Activated T-helper 9 cell treated with anti-CD3 and anti-CD28 coated beads, Interleukin-2, amount 50 U/mL, for 16 hours (primary cell): ENCODE measurements at regions not wholly inside any gene's neighbourhood (a gene's known extent, or its start where the extent isn't known, plus 50 kb on each side); places are given as distances from the start of the nearest gene placed in this dataset.

Source experiments
- DNase-seq: peaks from one replicate; pipeline ENCODE4 v3.0.0-alpha.2; 2020; ENCODE audit warnings: low read depth

DNA sequence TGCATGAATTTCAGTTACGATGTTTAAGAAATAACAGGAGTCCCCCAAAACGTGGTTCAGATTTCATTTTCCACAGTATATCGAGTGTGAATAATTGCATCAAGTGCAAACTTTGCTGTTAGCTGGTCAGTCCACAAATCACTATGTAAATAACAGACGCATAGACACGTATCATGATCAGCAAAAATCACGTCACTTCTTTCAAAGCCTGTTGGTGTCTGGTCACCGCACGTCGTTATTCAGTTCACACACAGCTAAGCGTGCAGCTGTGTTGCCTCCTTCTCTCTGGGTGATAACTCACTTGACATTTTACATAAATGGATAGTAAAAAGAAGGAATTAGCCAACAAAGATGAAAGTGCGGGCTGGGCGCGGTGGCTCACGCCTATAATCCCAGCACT lies 126.8 kb upstream of the MED13L start:
- DNase-seq, result no peak

DNA sequence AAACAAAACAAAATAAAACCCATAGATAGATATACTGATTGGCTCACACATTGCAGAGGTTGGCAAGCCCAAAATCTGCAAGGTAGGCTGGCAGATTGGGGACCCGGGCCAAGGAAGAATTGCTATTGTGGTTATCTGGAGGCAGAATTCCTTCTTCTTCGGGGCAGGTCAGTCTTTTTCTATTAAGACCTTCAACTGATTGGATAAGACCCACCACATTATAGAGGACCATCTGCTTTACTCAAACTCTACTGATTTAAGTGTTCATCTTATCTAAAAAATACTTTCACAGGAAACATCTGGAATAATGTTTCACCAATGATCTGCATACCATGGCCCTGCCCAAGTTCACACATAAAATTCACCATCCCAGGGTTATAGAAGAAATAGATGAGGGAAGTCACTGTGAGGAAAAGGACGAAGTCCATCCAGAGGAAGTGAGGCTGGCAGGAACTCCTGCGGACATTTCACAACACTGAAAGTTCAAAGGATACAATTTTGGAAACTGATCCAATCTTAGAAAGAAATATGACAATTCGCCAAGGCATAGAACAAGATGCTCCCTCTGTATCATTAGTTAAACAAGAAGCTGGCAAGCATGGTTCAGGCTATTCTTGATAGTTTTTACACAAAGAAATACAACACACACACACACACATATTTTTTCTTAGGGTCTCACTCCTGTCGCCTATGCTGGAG lies 127.6 kb upstream of the MED13L start:
- no peak for DNase-seq

DNA sequence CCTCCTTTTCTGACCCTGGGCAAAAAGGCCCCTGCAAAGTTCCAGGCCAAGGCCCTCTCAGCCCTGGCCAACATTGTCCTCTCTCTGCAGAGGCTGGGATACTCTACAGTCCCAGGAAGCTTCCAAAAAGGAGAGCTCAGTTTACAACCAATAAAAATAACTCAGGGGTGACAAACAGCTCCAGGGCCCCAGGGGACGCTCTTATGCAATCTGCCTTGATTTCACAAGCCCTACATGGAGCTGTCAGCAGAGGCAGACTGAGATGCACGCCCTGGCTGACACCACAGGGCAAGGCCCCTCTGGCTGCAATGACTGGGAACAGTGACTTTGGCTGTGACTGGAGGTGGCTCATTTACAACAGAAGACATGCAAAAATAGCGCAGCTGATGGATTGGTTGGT lies 129.0 kb upstream of the MED13L start:
- DNase-seq, result no peak

- DNase-seq, result no peak
Observed at GRCh38 chr12:116408489-116409250, 131.2 kb upstream of the MED13L start.

DNA sequence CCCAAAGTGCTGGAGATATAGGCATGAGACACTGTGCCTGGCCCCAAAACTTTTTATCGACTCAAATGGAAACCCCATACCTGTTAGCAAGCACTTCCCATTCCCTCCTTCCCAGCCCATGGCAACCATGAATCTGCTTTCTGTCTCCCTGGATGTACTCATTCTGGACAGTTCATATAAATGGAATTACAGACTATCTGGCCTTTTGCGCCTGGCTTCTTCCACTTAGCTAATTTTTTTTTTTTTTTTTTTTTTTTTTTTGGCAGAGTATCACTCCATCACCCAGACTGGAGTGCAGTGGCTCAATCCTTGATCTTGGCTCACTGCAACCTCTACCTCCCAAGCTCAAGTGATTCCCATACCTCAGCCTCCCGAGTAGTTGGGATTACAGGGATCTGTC lies 134.5 kb upstream of the MED13L start:
- no peak for DNase-seq

GRCh38 chr12:116414891-116415290 lies 137.4 kb upstream of the MED13L start:
- no peak for DNase-seq

- DNase-seq, result no peak
Observed at GRCh38 chr12:116415408-116416108, 138.1 kb upstream of the MED13L start.

- DNase-seq, result no peak
Observed at GRCh38 chr12:116416166-116416565, 138.7 kb upstream of the MED13L start.

DNA sequence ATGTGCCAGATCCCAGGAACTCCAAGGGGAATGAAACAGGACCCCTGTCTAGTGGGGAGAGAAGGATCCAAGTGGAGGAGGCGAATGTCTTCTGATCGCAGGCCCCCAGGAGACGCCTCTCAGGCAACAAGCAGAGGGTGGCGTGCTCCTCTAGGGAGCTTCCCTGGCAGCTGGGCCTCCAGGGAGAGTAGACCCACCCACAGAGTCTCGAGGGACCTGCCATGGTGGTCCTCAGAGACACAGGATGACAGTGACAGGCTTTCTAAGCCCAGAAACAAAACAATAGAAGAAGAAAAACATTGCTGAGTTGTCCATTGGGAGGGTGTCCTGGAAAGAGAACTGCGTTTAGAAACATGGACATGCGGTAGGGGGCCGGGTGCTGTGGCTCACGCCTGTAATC lies 140.6 kb upstream of the MAP1LC3B2 start:
- no peak for DNase-seq

DNA sequence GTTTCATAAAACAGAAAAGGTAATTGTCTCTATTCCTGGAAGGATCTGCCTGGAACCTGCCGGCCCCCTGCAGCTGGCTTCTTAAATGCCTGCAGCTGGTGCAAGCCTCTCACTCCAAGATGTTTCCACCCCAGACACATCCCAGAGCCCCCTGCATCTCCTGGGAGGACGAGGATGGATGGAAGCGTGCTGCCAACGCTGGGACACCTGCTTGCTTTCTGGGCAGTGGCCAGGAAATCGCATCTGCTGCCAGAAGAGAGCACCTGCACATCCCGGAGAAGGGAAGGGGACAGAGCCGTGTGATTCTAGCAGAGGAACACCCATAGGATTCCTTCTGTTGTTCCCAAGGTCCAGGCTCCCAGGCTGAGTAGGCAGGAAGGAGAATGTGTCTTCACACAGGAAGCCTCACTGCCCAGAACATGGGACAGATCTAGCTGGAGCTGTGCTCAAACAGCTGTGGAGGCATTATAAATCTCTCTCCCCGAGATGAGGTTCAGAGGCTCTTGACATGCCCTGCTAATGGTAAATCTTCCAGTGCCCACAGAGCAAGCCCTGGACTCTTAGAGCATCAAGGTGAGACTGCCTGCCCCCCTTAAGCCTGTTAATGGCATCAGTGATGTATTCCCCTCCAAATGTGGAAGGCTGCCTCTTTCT lies 138.8 kb upstream of the MAP1LC3B2 start:
- no peak for DNase-seq

GRCh38 chr12:116421785-116422538 lies 137.2 kb upstream of the MAP1LC3B2 start:
- DNase-seq, result no peak

- no peak for DNase-seq
Observed at GRCh38 chr12:116423094-116423493, 136.1 kb upstream of the MAP1LC3B2 start.

DNA sequence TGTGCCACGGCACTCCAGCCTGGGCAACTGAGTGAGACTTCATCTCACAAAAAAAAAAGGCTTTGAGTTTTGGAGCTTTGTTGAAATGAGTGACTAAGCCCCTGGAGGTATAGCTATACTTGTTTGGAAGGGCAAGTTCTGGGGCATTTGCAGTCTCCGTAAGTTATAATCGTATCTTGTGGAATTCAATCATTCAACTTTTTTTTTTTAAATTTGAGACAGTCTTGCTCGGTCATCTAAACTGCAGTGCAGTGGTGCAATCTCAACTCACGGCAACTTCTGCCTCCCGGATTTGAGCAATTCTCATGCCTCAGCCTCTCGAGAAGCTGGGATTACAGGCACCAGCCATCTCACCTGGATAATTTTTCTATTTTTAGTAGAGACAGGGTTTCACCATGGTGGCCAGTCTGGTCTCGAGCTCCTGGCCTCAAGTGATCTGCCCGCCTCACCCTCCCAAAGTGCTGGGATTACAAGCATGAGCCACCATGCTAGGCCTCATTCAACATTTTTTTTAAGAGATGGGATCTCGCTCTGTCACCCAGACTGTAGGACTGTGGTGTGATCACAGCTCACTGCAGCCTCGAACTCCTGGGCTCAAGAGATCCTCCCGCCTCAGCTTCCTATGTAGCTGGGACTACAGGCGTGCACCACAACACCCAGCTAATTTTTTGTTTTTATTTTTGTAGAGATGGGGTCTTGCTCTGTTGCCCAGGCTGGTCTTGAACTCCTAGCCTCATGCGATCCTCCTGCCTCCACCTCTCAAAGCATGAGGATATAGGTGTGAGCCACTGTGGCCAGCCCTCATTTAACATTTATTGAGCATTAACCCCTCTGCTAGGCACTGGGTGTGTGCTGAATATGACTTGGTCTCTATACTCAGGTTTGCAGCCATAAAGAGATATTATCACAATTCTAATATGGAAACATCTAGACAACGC lies 133.7 kb upstream of the MAP1LC3B2 start:
- DNase-seq, result no peak

- no peak for DNase-seq
Observed at GRCh38 chr12:116426391-116427136, 132.6 kb upstream of the MAP1LC3B2 start.

DNA sequence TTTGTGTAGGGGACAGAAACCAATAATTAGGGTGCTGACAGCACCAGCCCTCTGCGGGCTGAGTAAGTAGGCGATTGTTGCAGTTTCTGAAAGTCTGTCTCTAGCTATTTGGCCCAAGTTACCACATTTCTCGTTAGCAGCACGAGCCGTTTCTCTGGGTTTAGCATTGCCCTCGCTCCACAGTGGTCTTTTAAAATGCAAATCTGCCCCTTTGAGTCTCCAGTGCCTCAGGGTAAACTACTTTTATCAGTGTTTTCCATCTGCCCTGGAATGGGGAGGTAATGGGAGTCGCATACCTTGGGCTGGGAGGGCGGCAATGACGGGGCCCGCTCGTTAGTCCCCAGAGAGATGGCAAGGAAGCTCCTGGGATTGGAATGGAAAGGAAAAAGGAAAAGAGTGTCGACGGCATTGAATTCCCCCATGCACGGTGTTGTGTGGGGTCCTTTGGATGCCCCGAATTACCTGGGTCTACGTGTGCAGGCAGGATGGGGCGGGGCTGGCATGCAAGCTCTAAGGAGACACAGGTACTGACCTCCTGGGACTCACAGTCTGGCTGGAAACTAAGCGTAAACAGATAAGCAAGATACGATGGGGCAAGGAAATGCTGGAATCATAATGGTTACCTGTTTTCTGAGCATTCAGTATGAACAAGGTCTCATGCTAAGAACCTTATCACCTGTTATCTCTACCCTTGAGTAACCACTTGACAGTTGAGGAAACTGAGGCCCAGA lies 131.8 kb upstream of the MAP1LC3B2 start:
- no peak for DNase-seq

- DNase-seq, result no peak
Observed at GRCh38 chr12:116429826-116430360, 129.3 kb upstream of the MAP1LC3B2 start.

DNA sequence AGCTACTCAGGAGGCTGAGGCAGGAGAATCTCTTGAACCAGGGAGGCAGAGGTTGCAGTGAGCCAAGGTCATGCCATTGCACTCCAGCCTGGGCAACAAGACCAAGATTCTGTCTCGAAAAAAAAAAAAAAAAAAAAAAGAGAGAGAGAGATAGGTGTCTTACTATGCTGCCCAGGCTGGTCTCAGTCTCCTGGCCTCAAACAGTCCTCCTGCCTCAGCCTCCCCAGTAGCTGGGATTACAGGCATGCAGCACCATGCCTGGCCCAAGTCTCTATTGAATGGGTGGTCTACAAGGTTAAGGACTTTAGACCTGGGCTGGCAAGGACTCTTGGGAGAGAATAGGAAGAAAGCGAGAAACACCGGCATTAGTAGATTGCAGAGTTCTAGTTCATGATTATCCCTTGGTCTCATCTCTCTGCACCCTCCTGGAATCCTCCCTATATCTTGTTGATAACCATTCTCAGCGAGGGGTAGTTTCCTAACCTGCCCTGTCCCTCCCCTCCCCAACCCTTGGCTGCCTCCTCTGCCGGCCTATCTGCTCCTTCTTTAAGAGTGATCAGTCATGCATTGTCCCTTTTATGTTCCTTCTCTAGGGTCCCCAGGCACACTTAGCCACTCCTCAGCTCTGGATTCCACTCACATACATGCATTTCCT lies 128.1 kb upstream of the MAP1LC3B2 start:
- DNase-seq, result no peak

DNA sequence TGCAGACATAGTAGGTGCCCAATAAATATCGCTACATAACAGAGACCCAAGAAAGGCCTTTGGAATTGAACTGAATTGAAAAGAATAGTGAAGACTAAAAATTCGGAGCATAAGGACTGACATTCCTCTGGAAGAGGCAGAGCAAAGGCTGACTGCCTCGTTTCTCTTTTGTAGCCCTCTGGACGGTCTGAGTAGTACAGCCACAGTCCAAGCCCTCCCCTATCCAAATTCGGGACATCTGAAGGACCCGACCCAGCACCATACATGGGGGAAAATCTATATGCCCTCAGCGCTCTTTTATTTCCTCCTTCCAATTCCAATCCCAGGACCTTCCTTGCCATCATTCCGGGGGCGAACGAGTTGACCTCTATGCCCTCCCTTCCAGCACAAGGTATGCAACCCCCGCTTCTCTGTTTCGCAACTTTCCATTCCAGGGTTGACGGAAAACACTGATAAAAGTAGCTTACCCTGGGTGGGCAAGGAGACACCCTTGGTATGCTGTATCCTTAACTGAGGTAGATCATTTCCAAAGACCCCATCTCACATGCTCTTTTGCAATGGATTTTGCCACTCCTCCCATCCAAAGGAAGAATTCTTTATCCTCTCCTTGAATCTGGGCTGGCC lies 127.4 kb upstream of the MAP1LC3B2 start:
- DNase-seq, result no peak
